ENCODE measurements at regions not wholly inside any gene's neighbourhood (a gene's known extent, or its start where the extent isn't known, plus 50 kb on each side); places are given as distances from the start of the nearest gene placed in this dataset.
"Not testable (repeated sequence)": the region's sequence is repeated elsewhere in the genome, so short reads cannot be mapped to it uniquely, and the experiment has no call there.

DNA sequence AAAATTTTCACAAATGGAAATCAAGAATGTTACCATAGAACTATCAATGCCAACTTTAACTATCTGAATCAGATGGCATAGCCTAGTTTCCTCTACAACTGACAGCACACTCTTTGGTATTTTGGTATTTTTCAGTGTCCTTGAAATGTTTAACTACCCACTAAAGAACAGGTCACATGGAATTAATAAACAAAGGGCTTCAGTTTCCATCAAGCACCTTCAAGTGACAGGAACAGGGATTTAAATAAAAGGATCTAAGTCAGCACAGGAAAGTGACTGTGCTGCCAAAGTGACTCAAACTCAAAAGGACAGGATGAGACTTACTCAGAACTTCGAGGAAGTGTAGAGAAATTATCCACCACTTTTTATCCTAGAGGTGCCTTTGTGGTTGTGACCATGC lies 117.2 kb downstream of the FAM72B start:
- TF ChIP-seq, protein P1, sequence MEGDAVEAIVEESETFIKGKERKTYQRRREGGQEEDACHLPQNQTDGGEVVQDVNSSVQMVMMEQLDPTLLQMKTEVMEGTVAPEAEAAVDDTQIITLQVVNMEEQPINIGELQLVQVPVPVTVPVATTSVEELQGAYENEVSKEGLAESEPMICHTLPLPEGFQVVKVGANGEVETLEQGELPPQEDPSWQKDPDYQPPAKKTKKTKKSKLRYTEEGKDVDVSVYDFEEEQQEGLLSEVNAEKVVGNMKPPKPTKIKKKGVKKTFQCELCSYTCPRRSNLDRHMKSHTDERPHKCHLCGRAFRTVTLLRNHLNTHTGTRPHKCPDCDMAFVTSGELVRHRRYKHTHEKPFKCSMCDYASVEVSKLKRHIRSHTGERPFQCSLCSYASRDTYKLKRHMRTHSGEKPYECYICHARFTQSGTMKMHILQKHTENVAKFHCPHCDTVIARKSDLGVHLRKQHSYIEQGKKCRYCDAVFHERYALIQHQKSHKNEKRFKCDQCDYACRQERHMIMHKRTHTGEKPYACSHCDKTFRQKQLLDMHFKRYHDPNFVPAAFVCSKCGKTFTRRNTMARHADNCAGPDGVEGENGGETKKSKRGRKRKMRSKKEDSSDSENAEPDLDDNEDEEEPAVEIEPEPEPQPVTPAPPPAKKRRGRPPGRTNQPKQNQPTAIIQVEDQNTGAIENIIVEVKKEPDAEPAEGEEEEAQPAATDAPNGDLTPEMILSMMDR (IDR thresholded peaks at IDR 0.05), result not testable (repeated sequence)
- not testable (repeated sequence) for TF ChIP-seq EP300, POLR2A (IDR thresholded peaks at IDR 0.05)
